Body of pancreas (tissue), 4 donors: ENCODE measurements at regions not wholly inside any gene's neighbourhood (a gene's known extent, or its start where the extent isn't known, plus 50 kb on each side); places are given as distances from the start of the nearest gene placed in this dataset.

Experiments
- CTCF ChIP-seq, 7 experiments: fragments of 450-650 bp in 4 of 7; fragments of 200-600 bp in 3 of 7; sonication (generic) in 3 of 7; IDR thresholded peaks; one replicate each; pipeline ENCODE4 v1.5.1; 2016 to 2019; ENCODE audit warnings: antibody characterized with exemption in 7 of 7
- POLR2A ChIP-seq, 3 donors: fragments of 450-650 bp; IDR thresholded peaks; one replicate each; pipeline ENCODE4 v1.6.1; 2016; ENCODE audit warnings: antibody characterized with exemption in 3 of 3, mild to moderate bottlenecking in 2 of 3

GRCh38 chr5:98455665-98456064, 317.8 kb upstream of the RGMB start:
- TF ChIP-seq POLR2A (IDR thresholded peaks at IDR 0.05): no peak
- no peak for TF ChIP-seq CTCF (IDR thresholded peaks at IDR 0.05)
